ENCODE measurements at regions not wholly inside any gene's neighbourhood (a gene's known extent, or its start where the extent isn't known, plus 50 kb on each side); places are given as distances from the start of the nearest gene placed in this dataset.

GRCh38 chr9:126211441-126212074, 115.1 kb upstream of the MVB12B start:
- POLR2A ChIA-PET: no interaction called here
- Histone ChIP-seq H3K36me3 (replicated peaks in 1 of 2; ENCODE audit: control extremely low read depth in 1 of 2, control insufficient read depth in 1 of 2, extremely low read depth in 1 of 2, insufficient read depth in 2 of 2, low read length in 1 of 2) (no peaks in the 10 kb centered on the region), H3K4me2 (replicated peaks; ENCODE audit: low read depth, low read length, poor library complexity, severe bottlenecking) (no peak overlapping the region), H3K27me3 (replicated peaks in 1 of 4; ENCODE audit: control extremely low read depth in 1 of 4, control insufficient read depth in 3 of 4, insufficient read depth in 4 of 4, low read length in 3 of 4) (peaks cover 0 to 3% (median 0%) of the 10 kb centered on the region in 4 experiments), H3K27ac (ENCODE audit: low read length in 2 of 2) (no peak overlapping the region), H3K4me1 (ENCODE audit: control insufficient read depth in 2 of 2, insufficient read depth in 2 of 2, low read length in 2 of 2) (no peaks in the 10 kb centered on the region), H3K79me2 (ENCODE audit: control insufficient read depth, insufficient read depth, low read length) (no peaks in the 10 kb centered on the region), H3K9me3 (ENCODE audit: control extremely low read depth in 1 of 3, control insufficient read depth in 2 of 3, insufficient read depth in 1 of 3, low read length in 2 of 3) (peaks cover 0 to 15% (median 9%) of the 10 kb centered on the region in 3 donors), H2AFZ (ENCODE audit: insufficient read depth, low read depth, low read length, poor library complexity, severe bottlenecking) (no peak overlapping the region), H4K20me1 (ENCODE audit: control insufficient read depth, insufficient read depth, low read length, poor library complexity, severe bottlenecking) (no peaks in the 10 kb centered on the region), H3K4me3 (ENCODE audit: control extremely low read depth in 1 of 5, extremely low read depth in 1 of 5, insufficient read depth in 1 of 5, low read depth in 2 of 5, low read length in 4 of 5) (no peak overlapping the region), H3K9ac (ENCODE audit: low read length) (no peak overlapping the region)
- DNase-seq (no peak), ATAC-seq (ENCODE audit: low read depth) (no peak)
- H3K4me3 Mint-ChIP-seq: no peak overlapping the region
- H3K9me3 Mint-ChIP-seq (ENCODE audit: insufficient read depth): peaks cover 2% of the 10 kb centered on the region
- H3K27ac Mint-ChIP-seq: no peak overlapping the region
- intact Hi-C loops (cut with micrococcal nuclease): no loop called here
- CTCF ChIA-PET: no interaction called here
- no peaks in the 10 kb centered on the region for H3K4me1 Mint-ChIP-seq
- 95% methylated on average over 3 of the region's 3 CpGs for WGBS (ENCODE audit: insufficient coverage)
- TF ChIP-seq CTCF (IDR thresholded peaks at IDR 0.05) (no peak), EZH2 (IDR thresholded peaks at IDR 0.05; ENCODE audit: borderline replicate concordance, insufficient read depth, low read depth, low read length, poor library complexity, severe bottlenecking) (no peak)
- peaks cover 30% of the 10 kb centered on the region for H3K27me3 Mint-ChIP-seq

- Histone ChIP-seq H3K9ac (ENCODE audit: low read length) (no peak overlapping the region), H3K4me2 (replicated peaks; ENCODE audit: low read depth, low read length, poor library complexity, severe bottlenecking) (no peak overlapping the region), H2AFZ (ENCODE audit: insufficient read depth, low read depth, low read length, poor library complexity, severe bottlenecking) (no peak overlapping the region), H3K27ac (ENCODE audit: low read length in 2 of 2) (no peak overlapping the region), H3K4me3 (ENCODE audit: control extremely low read depth in 1 of 5, extremely low read depth in 1 of 5, insufficient read depth in 1 of 5, low read depth in 2 of 5, low read length in 4 of 5) (no peak overlapping the region), H3K36me3 (replicated peaks in 1 of 2; ENCODE audit: control extremely low read depth in 1 of 2, control insufficient read depth in 1 of 2, extremely low read depth in 1 of 2, insufficient read depth in 2 of 2, low read length in 1 of 2) (no peaks in the 10 kb centered on the region), H3K4me1 (ENCODE audit: control insufficient read depth in 2 of 2, insufficient read depth in 2 of 2, low read length in 2 of 2) (no peaks in the 10 kb centered on the region), H4K20me1 (ENCODE audit: control insufficient read depth, insufficient read depth, low read length, poor library complexity, severe bottlenecking) (no peaks in the 10 kb centered on the region), H3K27me3 (replicated peaks in 1 of 4; ENCODE audit: control extremely low read depth in 1 of 4, control insufficient read depth in 3 of 4, insufficient read depth in 4 of 4, low read length in 3 of 4) (peaks cover 0 to 9% (median 1%) of the 10 kb centered on the region in 4 experiments), H3K9me3 (ENCODE audit: control extremely low read depth in 1 of 3, control insufficient read depth in 2 of 3, insufficient read depth in 1 of 3, low read length in 2 of 3) (peaks cover 0 to 15% (median 9%) of the 10 kb centered on the region in 3 donors), H3K79me2 (ENCODE audit: control insufficient read depth, insufficient read depth, low read length) (no peaks in the 10 kb centered on the region)
- Mint-ChIP-seq H3K9me3 (ENCODE audit: insufficient read depth) (peaks cover 4% of the 10 kb centered on the region), H3K4me1 (no peaks in the 10 kb centered on the region), H3K27ac (no peak overlapping the region), H3K27me3 (peaks cover 41% of the 10 kb centered on the region), H3K4me3 (no peak overlapping the region)
- POLR2A ChIA-PET: no interaction called here
- DNase-seq (no peak), ATAC-seq (ENCODE audit: low read depth) (no peak)
- intact Hi-C loops (cut with micrococcal nuclease): no loop called here
- WGBS (ENCODE audit: insufficient coverage): 92% methylated on average over 4 of the region's 4 CpGs
- CTCF ChIA-PET: no interaction called here
- TF ChIP-seq EZH2 (IDR thresholded peaks at IDR 0.05; ENCODE audit: borderline replicate concordance, insufficient read depth, low read depth, low read length, poor library complexity, severe bottlenecking) (no peak), CTCF (IDR thresholded peaks at IDR 0.05) (no peak)
These were observed 111.1 kb upstream of the MVB12B start for GRCh38 chr9:126215486-126215885.
